WTC11 (cell line): ENCODE measurements at regions not wholly inside any gene's neighbourhood (a gene's known extent, or its start where the extent isn't known, plus 50 kb on each side); places are given as distances from the start of the nearest gene placed in this dataset.

ENCODE experiments used
- CTCF ChIP-seq: fragments of 200-600 bp; IDR thresholded peaks from 2 replicates; pipeline ENCODE4 v1.8.0; 2022; ENCODE audit warnings: antibody characterized with exemption
- FOXK1 ChIP-seq: sonication (generic); formaldehyde crosslinking; IDR thresholded peaks from 2 replicates; pipeline ENCODE4 v1.8.0; 2022; ENCODE audit warnings: mild to moderate bottlenecking, moderate library complexity, missing genetic modification reagents
- GTF2I ChIP-seq: fragments of 250-450 bp; sonication (Bioruptor Pico); conservative IDR thresholded peaks from 2 replicates; pipeline ENCODE4 v1.4.0; 2021; ENCODE audit warnings: mild to moderate bottlenecking
- MLX ChIP-seq: sonication (generic); formaldehyde crosslinking; IDR thresholded peaks from 2 replicates; pipeline ENCODE4 v1.8.1; 2023; ENCODE audit warnings: mild to moderate bottlenecking, missing genetic modification reagents, moderate library complexity
- NR3C1 ChIP-seq: sonication (generic); formaldehyde crosslinking; conservative IDR thresholded peaks from 2 replicates; pipeline ENCODE4 v1.8.1; 2023; ENCODE audit warnings: low read depth, mild to moderate bottlenecking, missing genetic modification reagents
- RELA ChIP-seq: sonication (generic); formaldehyde crosslinking; IDR thresholded peaks from 2 replicates; pipeline ENCODE4 v1.8.1; 2022; ENCODE audit warnings: missing genetic modification reagents, mild to moderate bottlenecking, borderline replicate concordance
- SP1 ChIP-seq: sonication (generic); formaldehyde crosslinking; conservative IDR thresholded peaks from 2 replicates; pipeline ENCODE4 v1.8.1; 2022; ENCODE audit warnings: missing genetic modification reagents
- USF1 ChIP-seq: sonication (generic); formaldehyde crosslinking; IDR thresholded peaks from 2 replicates; pipeline ENCODE4 v1.8.0; 2022; ENCODE audit warnings: mild to moderate bottlenecking, missing genetic modification reagents
- TF ChIP-seq, protein P1 (sequence below): sonication (generic); formaldehyde crosslinking; IDR thresholded peaks from 2 replicates; pipeline ENCODE4 v1.8.0; 2022; ENCODE audit warnings: mild to moderate bottlenecking, missing genetic modification reagents
- TF ChIP-seq, protein P2 (sequence below): sonication (generic); formaldehyde crosslinking; conservative IDR thresholded peaks from 2 replicates; pipeline ENCODE4 v1.8.1; 2022; ENCODE audit warnings: mild to moderate bottlenecking, missing genetic modification reagents

- TF ChIP-seq FOXK1 (CRISPR knock-in tag) (no peak), RELA (no peak), USF1 (CRISPR knock-in tag) (no peak), NR3C1 (CRISPR knock-in tag) (no peak), CTCF (no peak), SP1 (no peak), GTF2I (CRISPR knock-in tag) (no peak), MLX (CRISPR knock-in tag) (no peak)
- TF ChIP-seq, protein P1, sequence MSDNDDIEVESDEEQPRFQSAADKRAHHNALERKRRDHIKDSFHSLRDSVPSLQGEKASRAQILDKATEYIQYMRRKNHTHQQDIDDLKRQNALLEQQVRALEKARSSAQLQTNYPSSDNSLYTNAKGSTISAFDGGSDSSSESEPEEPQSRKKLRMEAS: no peak
- TF ChIP-seq, protein P2, sequence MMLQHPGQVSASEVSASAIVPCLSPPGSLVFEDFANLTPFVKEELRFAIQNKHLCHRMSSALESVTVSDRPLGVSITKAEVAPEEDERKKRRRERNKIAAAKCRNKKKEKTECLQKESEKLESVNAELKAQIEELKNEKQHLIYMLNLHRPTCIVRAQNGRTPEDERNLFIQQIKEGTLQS (CRISPR knock-in tag): no peak
Observed at GRCh38 chr2:239538357-239539052, 137.7 kb upstream of the HDAC4 start.
